ENCODE measurements at regions not wholly inside any gene's neighbourhood (a gene's known extent, or its start where the extent isn't known, plus 50 kb on each side); places are given as distances from the start of the nearest gene placed in this dataset.

- TF ChIP-seq CTCF (optimal IDR thresholded peaks at IDR 0.05 in 1 of 3, IDR thresholded peaks at IDR 0.05 in 1 of 3, conservative IDR thresholded peaks at IDR 0.05 in 1 of 3; ENCODE audit: extremely low read depth in 1 of 3, insufficient read depth in 2 of 3, low read length in 3 of 3): no peak
- no peak for TF ChIP-seq EZH2 (IDR thresholded peaks at IDR 0.05; ENCODE audit: low read length)
Measured at GRCh38 chrX:39472161-39472560, 625.6 kb downstream of the BCOR start.

Data from keratinocyte (primary cell).